ENCODE measurements at regions not wholly inside any gene's neighbourhood (a gene's known extent, or its start where the extent isn't known, plus 50 kb on each side); places are given as distances from the start of the nearest gene placed in this dataset.
A peak's percentile ranks its signal among the peaks of the same experiment; 100 is the strongest.

DNA sequence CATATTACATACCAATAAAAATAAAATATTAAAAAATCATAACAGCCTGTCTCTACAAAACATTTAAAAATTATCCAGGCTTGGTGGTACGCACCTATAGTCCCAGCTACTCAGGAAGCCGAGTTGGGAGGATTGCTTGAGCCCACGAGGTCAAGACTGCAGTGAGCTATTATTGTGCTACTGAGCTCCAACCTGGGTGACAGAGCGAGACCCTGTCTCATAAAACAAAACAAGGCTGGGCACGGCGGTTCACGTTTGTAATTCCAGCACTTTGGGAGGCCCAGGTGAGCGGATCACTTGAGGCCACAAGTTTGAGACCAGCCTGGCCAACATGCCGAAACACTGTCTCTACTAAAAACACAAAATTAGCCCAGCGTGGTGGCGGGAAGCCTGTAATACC, 52.2 kb upstream of the LSM14A start:
- DNase-seq, result no peak

DNA sequence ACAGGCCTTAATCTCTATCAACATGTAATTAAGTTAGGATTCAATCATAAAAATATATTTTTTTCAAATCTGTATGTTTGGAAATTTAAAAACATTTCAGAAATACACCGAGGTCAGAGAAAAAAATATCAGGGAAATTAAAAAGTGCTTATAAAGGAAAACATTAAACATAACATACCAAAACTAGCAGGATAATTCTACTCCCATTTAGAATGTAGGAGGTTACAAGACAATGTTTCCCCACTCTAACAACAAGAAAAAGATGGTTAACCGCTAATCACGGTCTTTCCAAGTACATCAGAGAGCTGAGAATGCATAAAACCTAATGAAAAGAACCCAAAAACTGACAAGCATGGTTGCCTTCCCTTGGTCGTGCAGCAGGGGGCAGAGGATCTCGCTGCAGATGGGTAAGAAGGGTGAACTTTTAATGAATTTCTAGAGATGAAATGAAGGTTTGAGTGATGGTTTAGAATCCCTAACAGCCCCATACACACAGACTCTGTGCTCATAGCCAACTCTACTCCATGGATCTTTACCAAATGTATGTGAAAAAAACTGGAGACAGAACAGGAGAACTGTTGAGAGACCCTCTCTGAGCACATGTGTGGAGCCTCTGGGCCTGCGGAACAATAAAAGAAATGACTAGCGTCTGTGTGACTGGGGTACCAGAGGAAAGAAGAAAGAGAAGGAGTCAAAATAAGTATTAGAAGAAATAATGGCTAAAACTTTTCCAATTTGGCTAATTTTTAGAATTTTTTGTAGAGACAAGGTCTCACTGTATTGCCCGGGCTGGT, 51.3 kb upstream of the LSM14A start:
- DNase-seq, result peak; percentile 29

Measured in NCI-H82 (cell line).